NCI-H524 treated with DMSO at 0.1 percent for 48 hours (cell line): ENCODE measurements at regions not wholly inside any gene's neighbourhood (a gene's known extent, or its start where the extent isn't known, plus 50 kb on each side); places are given as distances from the start of the nearest gene placed in this dataset.

ENCODE experiments used
- DNase-seq: peaks from one replicate; lab custom pipeline; 2025; lab: John Stamatoyannopoulos, UW

DNA sequence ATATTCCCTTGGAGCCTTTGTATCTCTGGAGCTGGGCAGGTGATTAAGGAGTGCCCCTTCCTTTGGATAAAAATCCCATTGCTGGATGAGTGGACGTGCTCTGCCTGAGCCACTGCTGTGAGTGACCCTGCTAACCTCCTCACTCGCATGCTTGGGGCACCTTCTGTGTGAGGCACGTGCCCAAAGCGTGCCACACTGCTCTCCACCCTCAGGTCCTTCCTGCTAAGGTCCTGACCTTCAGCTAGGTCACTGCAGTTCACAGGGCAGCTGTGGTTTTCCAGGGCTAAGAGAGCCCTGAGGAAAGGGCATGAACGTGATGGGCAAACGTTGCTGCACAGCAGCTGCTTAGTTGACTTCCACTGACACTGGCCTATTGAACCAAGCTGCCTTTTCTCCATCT, 204.4 kb upstream of the COBL start:
- no peak for DNase-seq

GRCh38 chr7:51518646-51519045, 202.0 kb upstream of the COBL start:
- DNase-seq: no peak

DNA sequence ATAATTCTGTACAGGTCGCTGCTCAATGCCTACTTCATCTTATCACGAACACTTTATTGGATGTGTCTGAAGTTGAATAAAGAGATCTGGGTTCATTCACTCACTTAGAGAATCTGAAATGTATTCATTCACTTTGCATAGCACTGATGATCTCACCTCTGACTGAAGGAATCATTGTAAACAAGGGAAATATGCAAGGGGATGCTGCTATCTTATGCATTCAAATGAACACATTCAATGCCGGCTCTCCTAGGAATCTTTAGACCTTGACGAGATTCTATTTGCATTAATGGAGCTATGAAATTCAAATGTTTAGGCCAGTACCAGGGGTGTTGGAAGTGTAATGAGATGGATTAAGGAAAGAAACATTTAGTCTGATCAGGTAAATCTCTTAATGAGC, 200.6 kb upstream of the COBL start:
- DNase-seq: no peak

DNA sequence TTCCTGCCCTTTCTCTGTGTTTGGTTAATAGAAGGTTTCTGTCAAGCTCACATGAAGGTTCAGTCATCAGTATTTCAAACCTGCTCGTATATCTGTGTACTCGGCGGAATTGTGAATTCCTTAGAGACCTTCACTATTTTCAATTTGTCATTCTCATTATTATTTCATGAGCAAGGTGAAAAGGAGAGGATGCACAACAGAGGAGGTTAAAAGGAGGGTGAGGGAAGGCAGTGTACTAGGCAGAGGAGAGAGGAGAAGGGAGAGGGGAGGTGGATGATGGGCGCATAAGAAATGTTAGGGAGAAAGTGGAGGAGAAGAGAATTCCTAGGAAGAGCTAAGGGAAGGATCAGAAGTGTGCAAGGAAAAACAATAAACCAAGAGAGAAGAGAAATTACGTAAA, 185.0 kb upstream of the COBL start:
- DNase-seq: no peak

DNA sequence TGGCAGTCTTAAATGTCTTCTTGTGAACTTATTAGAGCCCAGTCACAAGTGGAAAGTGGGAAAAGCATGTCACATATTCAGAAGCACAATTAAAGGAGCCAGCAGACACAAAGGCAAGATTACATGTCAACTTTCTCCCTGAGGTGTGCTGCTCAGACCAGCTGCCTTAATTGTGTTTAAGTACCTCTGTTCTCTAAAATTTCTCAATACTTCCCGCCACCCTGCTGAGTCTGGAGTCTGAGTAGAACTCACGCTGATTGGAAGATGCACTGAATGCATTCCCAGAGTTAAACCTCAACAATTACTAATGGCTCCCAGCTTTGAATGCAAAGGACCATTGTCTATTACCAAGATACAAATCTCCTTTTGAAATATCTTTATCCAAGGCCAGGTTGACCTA, 166.4 kb upstream of the COBL start:
- no peak for DNase-seq

GRCh38 chr7:51481421-51481820, 164.8 kb upstream of the COBL start:
- no peak for DNase-seq

- DNase-seq: no peak
Measured at GRCh38 chr7:51477819-51478218, 161.2 kb upstream of the COBL start.

- DNase-seq: no peak
Measured at GRCh38 chr7:51477323-51477722, 160.7 kb upstream of the COBL start.

DNA sequence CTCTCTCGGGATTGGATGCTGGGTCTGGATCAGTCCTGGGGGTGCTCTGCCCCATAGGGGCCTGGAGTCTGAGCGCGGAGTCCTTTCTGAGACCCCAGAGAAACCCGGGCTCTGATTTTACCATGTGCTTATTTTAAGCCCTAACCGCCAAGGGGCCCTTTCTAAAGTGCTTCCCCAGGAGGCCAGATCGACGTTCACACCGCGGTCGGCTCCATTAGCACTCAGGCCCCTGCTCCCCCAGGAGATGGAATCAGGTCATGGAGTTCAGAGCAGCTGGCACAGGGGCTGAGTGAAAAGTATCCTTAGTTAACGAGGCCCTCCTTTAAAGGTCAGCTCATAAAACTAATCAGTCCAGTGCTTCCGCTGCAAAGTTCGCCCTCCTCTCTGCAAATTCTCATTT, 159.4 kb upstream of the COBL start:
- DNase-seq: no peak

GRCh38 chr7:51472873-51473272, 156.3 kb upstream of the COBL start:
- DNase-seq: no peak

GRCh38 chr7:51471981-51472296, 155.3 kb upstream of the COBL start:
- no peak for DNase-seq

GRCh38 chr7:51471210-51471980, 154.8 kb upstream of the COBL start:
- DNase-seq: peak; percentile 66

- no peak for DNase-seq
Measured at GRCh38 chr7:51467384-51468017, 150.9 kb upstream of the COBL start.

GRCh38 chr7:51459809-51460208, 143.2 kb upstream of the COBL start:
- DNase-seq: no peak

- DNase-seq: no peak
Measured at GRCh38 chr7:51458693-51459092, 142.1 kb upstream of the COBL start.

GRCh38 chr7:51457079-51457478, 140.5 kb upstream of the COBL start:
- DNase-seq: no peak

- DNase-seq: no peak
Measured at GRCh38 chr7:51456431-51457060, 139.9 kb upstream of the COBL start.

GRCh38 chr7:51455948-51456347, 139.3 kb upstream of the COBL start:
- DNase-seq: no peak

GRCh38 chr7:51455513-51455912, 138.9 kb upstream of the COBL start:
- no peak for DNase-seq

DNA sequence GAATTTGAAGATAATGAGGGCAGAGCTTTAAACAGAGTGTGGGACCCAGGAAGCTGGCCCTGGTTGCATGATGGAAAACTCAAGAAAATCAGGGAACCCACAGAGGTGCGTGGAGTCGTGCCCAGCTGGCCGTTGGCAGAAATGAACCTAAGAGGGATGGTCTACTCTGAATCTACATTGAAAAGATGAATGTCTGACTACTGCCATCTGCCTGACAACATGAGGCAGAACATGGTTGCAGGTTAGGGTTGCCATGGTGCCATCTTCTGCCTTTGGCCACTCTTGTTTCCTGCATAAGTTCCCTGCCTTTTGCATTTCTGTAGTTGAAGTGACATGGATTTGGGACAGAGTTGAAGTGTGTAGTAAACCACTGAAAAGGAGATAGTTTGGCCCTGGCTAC, 138.5 kb upstream of the COBL start:
- DNase-seq: no peak

- no peak for DNase-seq
Measured at GRCh38 chr7:51452694-51453093, 136.1 kb upstream of the COBL start.

- no peak for DNase-seq
Measured at GRCh38 chr7:51451751-51452476, 135.3 kb upstream of the COBL start.

DNA sequence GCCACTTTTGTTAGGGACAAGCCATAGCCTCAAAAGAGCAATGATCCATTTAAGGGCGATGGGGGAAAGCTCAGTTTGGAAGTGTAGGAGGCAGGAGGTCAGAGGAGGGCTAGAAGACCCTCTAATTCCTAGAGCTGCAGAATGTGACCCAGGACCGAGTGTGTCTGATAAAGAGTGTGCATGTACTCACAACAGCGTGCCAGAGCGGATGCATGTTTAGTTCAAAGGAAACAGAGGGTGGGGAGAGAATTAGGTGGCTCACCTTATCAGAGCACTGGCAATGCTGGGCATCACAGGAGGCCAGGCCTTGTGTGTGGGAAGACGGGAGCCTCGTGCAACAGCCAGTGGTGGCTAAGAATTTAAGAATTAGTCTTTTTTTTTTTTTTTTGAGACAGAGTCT, 133.9 kb upstream of the COBL start:
- no peak for DNase-seq
